Sigmoid colon (tissue), 6 donors: ENCODE measurements at regions not wholly inside any gene's neighbourhood (a gene's known extent, or its start where the extent isn't known, plus 50 kb on each side); places are given as distances from the start of the nearest gene placed in this dataset.

Experiments used
- DNase-seq: peaks from one replicate; pipeline ENCODE4 v3.0.0-alpha.2; 2019
- H3K27ac ChIP-seq, 4 donors: fragments of 200-600 bp; sonication (generic); one replicate each; pipeline ENCODE4 v1.5.1; 2016 to 2019; ENCODE audit warnings: mild to moderate bottlenecking in 1 of 4
- H3K27me3 ChIP-seq, 3 donors: fragments of 200-600 bp; sonication (generic); one replicate each; pipeline ENCODE4 v1.5.1; 2019; ENCODE audit warnings: mild to moderate bottlenecking in 1 of 3
- H3K36me3 ChIP-seq, 4 donors: fragments of 200-600 bp; sonication (generic); one replicate each; pipeline ENCODE4 v1.5.1; 2016 to 2019
- H3K4me1 ChIP-seq, 4 donors: fragments of 200-600 bp; sonication (generic); one replicate each; pipeline ENCODE4 v1.5.1; 2017 to 2019
- H3K4me3 ChIP-seq, 4 donors: fragments of 200-600 bp; sonication (generic); one replicate each; pipeline ENCODE4 v1.5.1; 2017 to 2019; ENCODE audit warnings: mild to moderate bottlenecking in 2 of 4, moderate library complexity in 1 of 4
- H3K9me3 ChIP-seq, 4 donors: fragments of 200-600 bp in 3 of 4; sonication (generic) in 3 of 4; one replicate each; pipeline versions ENCODE4 v1.5.1 to v1.6.1; 2013 to 2019
- CTCF ChIP-seq, 4 experiments: fragments of 450-650 bp in 3 of 4; fragments of 200-600 bp in 1 of 4; IDR thresholded peaks; one replicate each; pipeline ENCODE4 v1.5.1; 2016 to 2019; ENCODE audit warnings: antibody characterized with exemption in 4 of 4, mild to moderate bottlenecking in 3 of 4, moderate library complexity in 2 of 4
- EP300 ChIP-seq, 4 donors: sonication (generic); formaldehyde crosslinking; IDR thresholded peaks; one replicate each; pipeline ENCODE4 v1.6.1; 2017; ENCODE audit warnings: antibody characterized with exemption in 4 of 4
- POLR2A ChIP-seq, 2 donors: fragments of 450-650 bp; IDR thresholded peaks; one replicate each; pipeline ENCODE4 v1.6.1; 2016; ENCODE audit warnings: antibody characterized with exemption in 2 of 2, mild to moderate bottlenecking in 2 of 2, moderate library complexity in 2 of 2
- POLR2AphosphoS5 ChIP-seq, 4 donors: sonication (generic); formaldehyde crosslinking; IDR thresholded peaks; one replicate each; pipeline ENCODE4 v1.6.1; 2017; ENCODE audit warnings: antibody characterized with exemption in 4 of 4
- WGBS, 2 donors: extraction: QIAGEN DNeasy Blood & Tissue Kit; methylation state at CpG; one replicate each; pipeline ENCODE4 v1.1.7; 2013; 5-methylcytosine and 5-hydroxymethylcytosine counted together
- intact Hi-C: fragments of 100-400 bp; cut with DNase I; formaldehyde crosslinking; loops from one replicate; pipeline ENCODE4 v1.15.1; 2023
- donor health status: healthy with polysubstance abuse.
- donor health status: healthy.

- Histone ChIP-seq H3K4me3 (no peak overlapping the region), H3K27me3 (no peaks in the 10 kb centered on the region), H3K27ac (no peak overlapping the region), H3K36me3 (no peaks in the 10 kb centered on the region), H3K9me3 (no peaks in the 10 kb centered on the region), H3K4me1 (peaks cover 0 to 4% (median 0%) of the 10 kb centered on the region in 4 donors)
- no peak for TF ChIP-seq POLR2AphosphoS5 (IDR thresholded peaks at IDR 0.05)
- TF ChIP-seq POLR2A (IDR thresholded peaks at IDR 0.05), result no peak
- no peak for TF ChIP-seq CTCF (IDR thresholded peaks at IDR 0.05)
- no peak for TF ChIP-seq EP300 (IDR thresholded peaks at IDR 0.05)
- intact Hi-C loops, result no loop called here
- DNase-seq, result no peak
- WGBS, 2 donors, result 81 to 83% methylated on average over 6 of the region's 6 CpGs
These were observed 79.4 kb downstream of the DYRK2 start for GRCh38 chr12:67727702-67728666.

- no peak for DNase-seq
- WGBS, 2 donors, result 94 to 95% methylated on average over 4 of the region's 4 CpGs
- Histone ChIP-seq H3K27ac (no peak overlapping the region), H3K4me1 (peaks cover 0 to 4% (median 0%) of the 10 kb centered on the region in 4 donors), H3K36me3 (no peaks in the 10 kb centered on the region), H3K27me3 (no peaks in the 10 kb centered on the region), H3K9me3 (no peaks in the 10 kb centered on the region), H3K4me3 (no peak overlapping the region)
- TF ChIP-seq EP300 (IDR thresholded peaks at IDR 0.05) (no peak), POLR2AphosphoS5 (IDR thresholded peaks at IDR 0.05) (no peak), CTCF (IDR thresholded peaks at IDR 0.05) (no peak), POLR2A (IDR thresholded peaks at IDR 0.05) (no peak)
- intact Hi-C loops, result no loop called here
These were observed 84.3 kb downstream of the DYRK2 start for GRCh38 chr12:67732857-67733256.

GRCh38 chr12:67735868-67736267, 87.3 kb downstream of the DYRK2 start:
- DNase-seq, result no peak
- Histone ChIP-seq H3K4me1 (no peaks in the 10 kb centered on the region), H3K4me3 (no peak overlapping the region), H3K9me3 (no peaks in the 10 kb centered on the region), H3K27me3 (no peaks in the 10 kb centered on the region), H3K36me3 (no peaks in the 10 kb centered on the region), H3K27ac (no peak overlapping the region)
- intact Hi-C loops, result no loop called here
- TF ChIP-seq POLR2A (IDR thresholded peaks at IDR 0.05), result no peak
- TF ChIP-seq POLR2AphosphoS5 (IDR thresholded peaks at IDR 0.05), result no peak
- no peak for TF ChIP-seq EP300 (IDR thresholded peaks at IDR 0.05)
- TF ChIP-seq CTCF (IDR thresholded peaks at IDR 0.05), result no peak
- 82 to 85% methylated on average over 4 of the region's 4 CpGs for WGBS, 2 donors

- no peaks in the 10 kb centered on the region for H3K36me3 ChIP-seq
- no peaks in the 10 kb centered on the region for H3K27me3 ChIP-seq
- H3K4me3 ChIP-seq, result no peak overlapping the region
- 85 to 88% methylated on average over 1 of the region's 1 CpG for WGBS, 2 donors
- no peak for TF ChIP-seq EP300 (IDR thresholded peaks at IDR 0.05)
- no peak for TF ChIP-seq POLR2AphosphoS5 (IDR thresholded peaks at IDR 0.05)
- no peak for TF ChIP-seq CTCF (IDR thresholded peaks at IDR 0.05)
- TF ChIP-seq POLR2A (IDR thresholded peaks at IDR 0.05), result no peak
- H3K27ac ChIP-seq, result no peak overlapping the region
- H3K4me1 ChIP-seq, result no peaks in the 10 kb centered on the region
- intact Hi-C loops, result no loop called here
- no peaks in the 10 kb centered on the region for H3K9me3 ChIP-seq
- DNase-seq, result no peak
These were observed 92.2 kb downstream of the DYRK2 start for GRCh38 chr12:67740711-67741110.
